HS-27A (cell line): ENCODE measurements at regions not wholly inside any gene's neighbourhood (a gene's known extent, or its start where the extent isn't known, plus 50 kb on each side); places are given as distances from the start of the nearest gene placed in this dataset.

Experiments
- DNase-seq: peaks from one replicate; pipeline ENCODE4 v3.0.0-alpha.2; 2012; ENCODE audit warnings: low read depth, missing footprints

DNA sequence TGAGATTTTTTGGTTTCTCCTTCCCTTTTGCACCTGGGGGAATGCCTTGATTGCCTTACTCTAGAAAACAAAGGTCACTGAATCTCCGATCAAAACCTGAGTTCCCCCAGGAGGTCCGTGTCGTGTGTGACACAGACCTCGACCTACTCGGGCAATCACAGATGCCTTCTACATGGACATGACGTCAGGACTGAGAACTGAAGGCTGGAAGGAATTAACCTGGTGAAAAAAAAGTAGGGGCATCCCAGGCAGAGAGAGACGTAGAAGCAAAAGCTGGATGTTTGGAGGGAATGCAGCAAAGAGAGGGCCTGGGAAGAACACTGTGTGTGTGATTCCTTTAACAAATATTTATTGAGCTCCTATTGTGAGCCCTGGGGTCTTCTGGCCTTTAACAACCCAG, 178.0 kb downstream of the PRDM2 start:
- DNase-seq: no peak

GRCh38 chr1:13878451-13878850, 178.5 kb downstream of the PRDM2 start:
- DNase-seq: no peak

DNA sequence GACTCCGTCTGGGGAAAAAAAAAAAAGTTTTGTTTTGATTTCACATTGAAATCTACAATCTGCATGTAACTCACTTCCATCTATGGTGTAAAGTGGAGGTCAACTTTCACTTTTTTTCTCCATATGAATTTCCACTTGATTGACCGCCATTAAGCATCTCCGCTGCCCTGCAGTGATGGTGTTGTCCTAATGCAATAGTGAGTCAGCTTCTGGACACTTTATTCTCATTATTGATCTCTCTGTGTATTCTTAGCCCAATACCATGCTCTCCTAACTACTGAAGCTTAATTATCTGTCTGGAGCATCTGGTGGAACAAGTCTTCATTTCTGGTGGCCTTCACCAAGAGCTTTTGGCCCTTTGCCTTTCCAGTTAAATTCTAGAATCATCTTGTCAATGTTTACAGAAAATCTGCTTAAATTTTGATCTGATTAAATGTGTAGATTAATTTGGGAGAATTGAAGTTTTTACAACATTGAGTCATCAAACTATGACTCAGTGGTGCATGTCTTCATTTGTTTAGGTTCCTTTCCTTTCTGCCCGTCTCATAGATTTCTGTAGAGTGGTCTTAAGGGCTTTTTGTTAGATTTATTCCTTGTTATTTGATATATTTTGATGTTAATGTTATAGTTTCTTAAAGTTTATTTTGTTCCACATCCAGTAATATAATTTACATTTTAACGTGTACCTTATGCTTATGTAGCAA, 181.5 kb downstream of the PRDM2 start:
- no peak for DNase-seq

DNA sequence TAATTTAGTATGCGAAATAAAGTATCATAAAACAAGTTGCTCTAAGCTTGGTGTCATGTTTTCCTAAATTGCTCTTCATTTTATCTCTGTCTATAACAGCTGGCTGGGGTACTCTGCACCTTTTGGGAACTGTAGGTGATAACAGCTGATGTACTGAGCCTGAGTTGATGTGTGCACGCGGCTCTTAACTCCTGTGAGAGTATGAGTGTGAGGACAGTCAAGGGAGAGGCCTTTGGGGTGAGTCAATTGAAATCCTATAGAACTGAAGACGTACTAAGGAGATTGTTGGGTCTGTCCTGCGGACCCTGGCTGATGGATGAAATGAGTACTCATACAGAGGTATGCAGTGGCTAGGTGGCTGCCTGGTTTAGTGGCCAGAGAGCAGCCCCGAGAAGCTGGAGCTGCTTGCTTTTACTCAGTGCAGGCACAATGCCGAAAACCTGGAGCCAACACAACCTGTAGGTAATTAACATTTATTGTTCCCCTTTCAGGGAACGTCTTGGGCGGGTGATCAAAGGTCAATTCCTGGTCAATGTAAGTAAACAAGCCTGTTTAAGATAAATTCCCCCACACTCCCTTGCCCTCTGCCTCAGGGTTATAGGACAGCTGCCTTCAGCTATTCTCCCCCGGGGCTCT, 188.5 kb downstream of the PRDM2 start:
- no peak for DNase-seq

- DNase-seq: no peak
Measured at GRCh38 chr1:13889495-13889894, 189.5 kb downstream of the PRDM2 start.

- no peak for DNase-seq
Measured at GRCh38 chr1:13890766-13891165, 190.8 kb downstream of the PRDM2 start.

GRCh38 chr1:13892198-13892597, 192.2 kb downstream of the PRDM2 start:
- DNase-seq: no peak

DNA sequence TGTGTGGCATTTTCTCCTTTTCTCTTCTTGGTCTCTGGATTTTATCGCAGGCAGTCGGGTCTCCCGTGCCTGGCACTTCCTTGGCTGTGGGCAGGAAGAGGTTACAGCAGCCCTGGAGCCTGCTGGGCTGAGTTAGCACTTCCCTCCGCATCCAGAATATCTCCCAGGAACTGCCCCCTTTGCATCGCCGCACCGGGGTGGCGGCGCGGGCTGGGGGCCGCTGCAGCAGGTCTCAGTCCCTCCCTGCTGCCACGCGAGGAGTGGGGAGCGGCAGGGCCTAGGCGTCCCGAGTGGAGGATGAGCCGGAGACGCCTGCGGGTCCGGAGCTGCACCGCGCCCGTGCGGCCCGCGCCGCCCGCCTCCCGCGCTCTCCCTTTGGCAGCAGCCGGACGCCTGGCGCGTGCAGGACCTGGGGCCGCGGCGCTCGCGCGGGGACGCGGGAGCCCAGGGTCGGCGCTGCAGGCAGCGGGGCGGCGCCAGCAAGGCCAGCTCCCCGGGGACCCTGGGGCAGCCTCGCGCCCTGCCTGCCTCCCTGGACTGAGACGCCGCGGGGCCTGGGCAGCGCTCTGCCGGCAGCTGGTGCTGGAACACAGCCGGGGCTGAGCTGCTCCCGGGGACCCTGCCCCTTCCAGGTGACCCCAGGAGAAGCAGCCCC, 192.8 kb downstream of the PRDM2 start:
- DNase-seq: no peak

GRCh38 chr1:13893409-13893821, 193.4 kb downstream of the PRDM2 start:
- DNase-seq: no peak

GRCh38 chr1:13896932-13897331, 196.9 kb downstream of the PRDM2 start:
- no peak for DNase-seq

DNA sequence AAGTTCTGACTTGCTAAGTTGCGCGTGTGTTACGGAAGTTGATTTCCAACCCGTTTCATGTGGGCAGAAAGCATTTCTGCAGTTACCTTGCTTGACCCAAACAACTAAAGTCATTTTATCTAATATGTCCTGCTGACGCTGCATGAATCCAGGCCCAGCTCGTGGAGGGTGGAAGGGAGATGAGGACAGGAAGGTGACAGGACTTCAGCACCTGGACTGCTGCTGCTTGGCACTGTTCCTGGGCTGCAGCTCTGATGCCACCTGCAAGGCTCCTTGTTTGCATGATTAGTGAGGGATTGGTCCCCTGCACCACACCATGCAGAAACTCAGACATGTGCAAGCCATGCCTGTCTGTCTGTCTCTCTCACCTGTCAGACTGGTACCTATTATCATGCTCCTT, 198.4 kb downstream of the PRDM2 start:
- no peak for DNase-seq

DNA sequence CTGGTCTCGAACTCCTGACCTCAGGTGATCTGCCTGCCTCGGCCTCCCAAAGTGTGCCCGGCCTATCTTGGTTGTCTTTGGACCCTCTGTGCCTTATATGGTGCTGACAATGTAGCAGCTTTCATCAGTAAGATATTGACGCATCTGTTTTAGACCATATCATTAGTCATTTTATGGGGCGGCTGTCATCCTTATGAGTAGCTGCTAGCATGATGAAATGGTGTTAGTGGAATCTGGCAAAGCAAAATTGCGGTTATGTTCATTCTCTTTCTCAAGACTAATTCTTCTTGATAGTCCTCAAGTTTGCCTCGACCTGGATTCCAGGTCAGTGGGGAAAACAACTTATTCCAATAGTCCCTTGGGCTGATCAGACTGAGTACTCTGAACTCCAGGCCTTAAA, 199.9 kb downstream of the PRDM2 start:
- DNase-seq: no peak

DNA sequence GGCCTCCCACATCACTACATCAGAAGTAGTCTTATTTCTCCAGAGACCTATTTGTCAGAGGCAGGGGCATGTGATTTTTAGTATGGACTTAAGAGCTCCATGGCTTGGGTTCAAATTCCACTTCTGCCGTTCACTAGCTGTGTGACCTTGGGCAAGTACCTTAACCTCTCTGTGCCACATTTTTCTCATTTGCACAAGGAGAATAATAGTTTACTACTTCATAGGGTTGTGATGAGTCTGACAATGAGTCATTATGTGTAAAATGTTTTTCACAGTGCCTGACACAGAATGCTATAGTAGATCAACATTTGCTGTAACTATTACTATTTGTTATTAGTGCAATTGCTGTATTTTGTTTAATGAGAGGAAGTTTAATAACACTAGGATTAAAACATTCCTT, 200.6 kb downstream of the PRDM2 start:
- DNase-seq: no peak

DNA sequence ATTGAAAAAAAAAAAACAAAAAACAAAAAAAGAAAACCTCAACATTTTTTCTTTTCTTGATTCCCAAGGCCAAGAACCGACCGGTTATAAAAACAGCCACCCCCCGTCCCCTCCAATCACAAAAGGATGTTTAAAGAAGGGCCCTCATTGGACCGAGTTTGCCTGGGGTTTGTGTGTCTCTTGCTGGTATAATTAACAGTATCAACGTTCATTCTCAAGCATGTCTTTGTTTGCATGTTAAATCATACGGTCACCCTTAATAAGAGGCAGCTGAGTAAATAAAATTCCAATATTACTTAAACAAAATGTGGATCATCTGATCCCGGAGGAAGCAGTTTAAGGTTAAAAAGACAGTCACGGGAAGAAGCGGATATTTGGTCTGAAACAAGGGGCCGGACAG, 201.1 kb downstream of the PRDM2 start:
- DNase-seq: no peak

DNA sequence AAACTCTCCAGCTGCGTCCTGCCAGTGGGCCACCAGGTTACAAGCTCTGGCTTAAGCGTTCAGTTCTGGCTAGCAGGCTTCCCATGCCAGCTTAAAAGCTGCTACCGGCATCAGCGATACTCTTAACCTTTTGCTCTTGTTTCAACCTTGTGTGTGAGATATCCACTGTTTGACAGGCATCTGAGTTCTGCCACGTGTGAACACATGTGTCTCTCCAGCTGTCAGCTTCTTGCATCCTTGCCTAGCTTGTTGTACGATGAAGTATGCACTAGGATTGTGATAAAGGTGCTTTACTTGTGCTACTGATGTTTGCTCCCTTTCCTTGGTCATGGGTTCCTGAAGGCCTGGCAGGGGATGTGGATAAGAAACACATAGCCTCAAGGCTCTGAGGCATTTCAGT, 201.6 kb downstream of the PRDM2 start:
- DNase-seq: no peak

DNA sequence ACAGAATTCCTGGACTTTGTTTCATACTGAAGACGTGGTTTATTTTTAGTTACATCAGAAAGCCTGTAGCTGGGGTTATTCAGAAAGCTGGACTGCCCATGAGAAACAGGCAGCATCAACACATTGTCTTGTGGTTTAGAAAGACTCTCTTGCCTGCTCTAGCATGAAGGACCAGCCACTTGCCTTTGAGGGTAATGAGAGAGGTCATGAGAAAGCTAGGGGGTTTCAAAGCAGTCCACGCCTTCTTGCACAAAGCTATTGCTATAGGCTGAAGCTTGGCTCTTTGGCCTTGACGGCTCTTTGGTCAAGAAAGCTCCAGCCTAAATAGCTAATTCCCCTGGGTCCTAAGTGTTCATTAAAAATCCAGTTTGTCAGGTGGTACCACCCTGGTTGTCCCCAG, 208.1 kb downstream of the PRDM2 start:
- no peak for DNase-seq

DNA sequence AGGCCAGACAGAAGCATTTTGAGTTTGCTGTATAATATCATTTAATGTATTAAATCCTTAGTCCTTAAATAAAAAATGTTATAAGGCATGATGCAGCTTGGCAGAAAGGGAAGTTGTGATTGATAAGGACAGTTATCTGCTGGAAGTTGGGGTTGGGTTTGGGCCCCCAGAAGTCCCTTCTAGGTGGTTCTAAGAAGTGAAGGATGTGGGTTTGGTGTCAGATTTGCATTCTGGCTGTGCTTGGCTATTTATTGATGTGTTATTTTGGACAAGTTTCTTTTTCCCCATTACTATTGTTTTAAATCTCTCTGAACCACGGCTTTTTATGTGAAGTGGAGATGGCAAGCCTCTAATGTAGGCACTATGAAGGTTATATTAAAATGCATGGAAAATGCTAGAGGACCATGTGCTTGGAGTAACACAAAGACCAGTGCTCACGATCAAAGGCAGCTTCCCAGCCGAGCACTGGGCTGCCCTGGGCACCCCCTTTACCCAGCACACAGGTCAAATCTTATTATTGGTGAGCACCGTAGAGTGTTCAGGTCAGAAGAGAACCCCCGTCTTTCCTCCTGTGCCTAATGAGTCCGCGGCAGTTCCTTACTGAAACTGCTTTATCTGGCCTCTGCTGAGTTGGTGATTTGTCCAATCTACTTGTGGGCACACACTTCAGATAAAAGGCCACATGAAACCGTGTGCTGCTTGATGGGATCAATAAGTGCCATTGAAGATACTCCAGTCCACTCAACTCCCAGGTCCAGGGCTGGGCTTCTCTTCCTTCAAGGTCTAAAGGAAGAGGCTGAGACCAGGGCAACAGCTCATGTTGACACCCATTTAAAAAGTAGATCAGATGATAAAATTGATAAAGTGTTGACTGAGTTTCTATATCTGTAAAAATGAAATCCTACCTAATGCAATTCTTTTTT, 212.0 kb downstream of the PRDM2 start:
- DNase-seq: no peak

GRCh38 chr1:13913396-13913795, 213.4 kb downstream of the PRDM2 start:
- DNase-seq: no peak

DNA sequence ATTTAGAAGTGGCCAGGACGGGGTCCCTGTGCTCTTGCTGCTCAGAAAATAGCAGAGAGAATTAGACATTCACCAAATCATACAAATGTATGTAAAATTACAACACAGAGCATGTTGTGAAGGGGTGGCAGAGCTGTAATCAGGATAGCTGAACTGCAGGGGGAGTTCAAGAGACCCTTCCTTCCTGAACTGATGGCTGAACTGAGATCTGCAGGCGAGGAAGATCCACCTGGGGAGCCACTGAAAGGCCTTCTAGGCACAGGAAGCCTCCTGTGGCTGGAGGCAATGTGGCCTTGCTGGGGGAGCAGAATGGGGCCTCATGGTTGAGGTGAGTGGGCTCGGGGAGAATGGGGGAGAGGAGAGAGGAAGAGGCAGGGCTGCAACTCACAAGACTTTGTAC, 216.5 kb downstream of the PRDM2 start:
- no peak for DNase-seq

GRCh38 chr1:13917607-13918006, 217.6 kb downstream of the PRDM2 start:
- no peak for DNase-seq

DNA sequence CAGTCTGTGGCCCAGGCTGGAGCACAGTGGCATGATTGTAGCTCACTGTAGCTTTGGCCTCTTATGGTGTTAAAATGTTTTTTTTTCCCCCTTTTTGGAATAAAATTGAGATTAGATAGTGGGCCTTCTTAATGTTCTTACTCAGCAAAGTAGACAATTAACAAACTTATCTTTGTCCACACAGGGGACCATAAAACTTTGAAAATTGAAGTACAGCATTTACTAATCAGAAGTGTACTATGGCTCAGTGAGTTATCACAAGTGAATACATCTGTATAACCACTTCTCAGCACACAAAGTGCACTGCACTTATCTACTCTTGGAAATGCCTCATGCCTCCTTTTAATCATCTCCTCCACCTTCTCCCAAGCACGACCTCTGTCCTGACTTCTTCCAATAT, 218.9 kb downstream of the PRDM2 start:
- no peak for DNase-seq

DNA sequence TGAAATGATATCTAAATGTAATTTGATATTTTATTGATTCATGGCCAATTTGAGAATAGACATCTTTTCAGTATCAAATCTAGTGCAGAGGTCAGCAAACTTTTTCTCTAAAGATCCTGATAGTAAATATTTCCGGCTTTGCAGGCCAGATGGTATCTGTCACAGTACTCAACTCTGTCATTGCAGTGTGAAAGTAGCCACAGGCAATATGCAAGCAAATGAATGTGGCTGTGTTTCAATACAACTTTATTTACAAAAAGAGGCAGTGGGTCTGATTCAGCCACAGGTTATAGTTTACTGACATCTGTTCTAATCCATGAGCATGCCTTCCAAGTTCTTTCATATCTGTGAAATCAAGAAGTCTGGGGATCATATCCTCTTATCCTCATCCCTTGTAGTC, 221.2 kb downstream of the PRDM2 start:
- DNase-seq: no peak
